T-helper 2 cell treated with Interferon-gamma antibody and Interleukin-4, amounts not matched to agents 5 μg/mL and 100 μg/mL, for 36 hours (primary cell): ENCODE measurements at regions not wholly inside any gene's neighbourhood (a gene's known extent, or its start where the extent isn't known, plus 50 kb on each side); places are given as distances from the start of the nearest gene placed in this dataset.

Source experiments
- DNase-seq: peaks from one replicate; pipeline ENCODE4 v3.0.0; 2021; ENCODE audit warnings: low spot score
- H3K27ac Mint-ChIP-seq: one replicate; pipeline ENCODE4 v1.8.0; 2021; ENCODE audit warnings: mild to moderate bottlenecking, mixed read lengths
- H3K27me3 Mint-ChIP-seq: one replicate; pipeline ENCODE4 v1.8.0; 2021; ENCODE audit warnings: low read depth, mixed read lengths
- H3K36me3 Mint-ChIP-seq: one replicate; pipeline ENCODE4 v1.8.0; 2021; ENCODE audit warnings: low read depth, mixed read lengths
- H3K4me1 Mint-ChIP-seq: one replicate; pipeline ENCODE4 v1.8.0; 2021; ENCODE audit warnings: low read depth, mixed read lengths
- H3K4me3 Mint-ChIP-seq: one replicate; pipeline ENCODE4 v1.8.0; 2022; ENCODE audit warnings: mild to moderate bottlenecking, moderate library complexity, mixed read lengths
- H3K9me3 Mint-ChIP-seq: one replicate; pipeline ENCODE4 v1.8.0; 2021; ENCODE audit warnings: mixed read lengths

DNA sequence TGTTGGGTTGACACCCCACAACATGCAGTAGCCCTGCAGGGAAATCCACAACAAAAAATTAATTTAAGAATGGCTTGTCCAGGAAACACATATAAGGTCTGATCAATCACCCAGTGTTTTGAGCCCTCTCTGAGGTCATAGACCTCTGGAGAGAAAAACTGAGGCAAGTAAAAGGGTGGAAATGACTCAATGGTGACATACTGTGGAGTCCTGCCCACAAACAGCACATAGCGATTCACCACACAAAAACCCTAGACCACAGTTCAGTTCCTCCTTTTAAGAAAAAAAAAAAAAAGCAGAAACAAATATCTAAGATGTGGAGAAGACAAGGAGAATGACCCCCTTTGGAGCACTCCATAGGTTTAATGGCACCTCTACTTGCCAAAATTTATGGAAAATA is 2691.0 kb downstream of the PCDH7 start:
- no peak overlapping the region for H3K4me3 Mint-ChIP-seq
- H3K27ac Mint-ChIP-seq, result no peak overlapping the region
- no peaks in the 10 kb centered on the region for H3K36me3 Mint-ChIP-seq
- H3K9me3 Mint-ChIP-seq, result peaks cover 46% of the 10 kb centered on the region
- no peaks in the 10 kb centered on the region for H3K4me1 Mint-ChIP-seq
- no peaks in the 10 kb centered on the region for H3K27me3 Mint-ChIP-seq
- no peak for DNase-seq

GRCh38 chr4:33421887-33422286 is 2701.7 kb downstream of the PCDH7 start:
- no peaks in the 10 kb centered on the region for H3K4me1 Mint-ChIP-seq
- no peaks in the 10 kb centered on the region for H3K27me3 Mint-ChIP-seq
- H3K9me3 Mint-ChIP-seq, result peaks cover 45% of the 10 kb centered on the region
- no peak overlapping the region for H3K4me3 Mint-ChIP-seq
- H3K27ac Mint-ChIP-seq, result no peak overlapping the region
- DNase-seq, result no peak
- H3K36me3 Mint-ChIP-seq, result no peaks in the 10 kb centered on the region

- H3K27ac Mint-ChIP-seq, result no peak overlapping the region
- peaks cover 44% of the 10 kb centered on the region for H3K9me3 Mint-ChIP-seq
- H3K4me1 Mint-ChIP-seq, result no peaks in the 10 kb centered on the region
- H3K27me3 Mint-ChIP-seq, result no peaks in the 10 kb centered on the region
- DNase-seq, result no peak
- no peak overlapping the region for H3K4me3 Mint-ChIP-seq
- H3K36me3 Mint-ChIP-seq, result no peaks in the 10 kb centered on the region
Observed at GRCh38 chr4:33422656-33423055, 2702.5 kb downstream of the PCDH7 start.

GRCh38 chr4:33425936-33426335 is 2705.8 kb downstream of the PCDH7 start:
- no peak for DNase-seq
- Mint-ChIP-seq H3K36me3 (no peaks in the 10 kb centered on the region), H3K27ac (no peak overlapping the region), H3K9me3 (peaks cover 30% of the 10 kb centered on the region), H3K4me3 (no peak overlapping the region), H3K4me1 (no peaks in the 10 kb centered on the region), H3K27me3 (no peaks in the 10 kb centered on the region)

DNA sequence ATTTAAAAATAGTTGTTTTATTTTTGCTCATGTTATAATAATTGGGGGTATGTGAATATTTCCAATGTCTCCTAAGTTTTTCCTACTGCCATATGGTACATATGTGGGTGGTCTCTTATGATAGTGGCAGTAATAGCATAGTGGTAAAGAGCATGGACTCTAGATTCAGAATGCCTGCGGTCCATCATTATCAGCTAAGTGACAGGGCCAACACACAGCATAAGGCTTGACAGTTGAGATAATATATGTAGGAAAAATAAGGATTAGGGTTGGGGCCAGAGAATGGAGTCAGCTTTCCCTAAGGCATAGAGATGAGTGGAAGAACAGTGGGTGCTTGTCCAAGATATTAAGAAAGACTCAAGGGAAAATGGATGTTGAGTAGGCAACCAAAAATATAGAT is 2707.5 kb downstream of the PCDH7 start:
- H3K4me3 Mint-ChIP-seq, result no peak overlapping the region
- no peaks in the 10 kb centered on the region for H3K36me3 Mint-ChIP-seq
- DNase-seq, result no peak
- H3K27me3 Mint-ChIP-seq, result no peaks in the 10 kb centered on the region
- peaks cover 25% of the 10 kb centered on the region for H3K9me3 Mint-ChIP-seq
- H3K4me1 Mint-ChIP-seq, result no peaks in the 10 kb centered on the region
- no peak overlapping the region for H3K27ac Mint-ChIP-seq

GRCh38 chr4:33429971-33430370 is 2709.8 kb downstream of the PCDH7 start:
- no peaks in the 10 kb centered on the region for H3K4me1 Mint-ChIP-seq
- no peak overlapping the region for H3K27ac Mint-ChIP-seq
- H3K27me3 Mint-ChIP-seq, result no peaks in the 10 kb centered on the region
- H3K36me3 Mint-ChIP-seq, result no peaks in the 10 kb centered on the region
- no peak overlapping the region for H3K4me3 Mint-ChIP-seq
- H3K9me3 Mint-ChIP-seq, result peaks cover 21% of the 10 kb centered on the region
- DNase-seq, result no peak

DNA sequence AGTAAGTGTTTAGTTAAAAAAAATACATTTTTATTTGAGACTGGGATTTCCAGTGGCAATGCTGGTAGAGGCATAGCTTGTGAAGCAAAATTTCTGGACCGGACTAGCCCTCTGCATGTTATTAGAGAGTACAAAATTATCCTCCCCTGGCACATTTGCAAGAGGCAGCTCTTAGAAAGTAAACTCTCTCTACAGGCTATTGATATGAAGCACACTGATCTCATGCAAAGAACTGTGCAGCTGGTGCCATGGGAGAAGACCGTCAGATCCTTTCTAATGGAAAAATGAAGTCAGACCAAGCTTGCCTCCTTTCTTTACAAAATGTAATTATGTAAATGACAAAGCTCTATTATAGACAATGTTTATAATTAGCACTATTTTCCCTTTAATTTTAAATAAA is 2717.2 kb downstream of the PCDH7 start:
- Mint-ChIP-seq H3K4me1 (no peaks in the 10 kb centered on the region), H3K27me3 (no peaks in the 10 kb centered on the region), H3K4me3 (no peak overlapping the region), H3K36me3 (no peaks in the 10 kb centered on the region), H3K9me3 (peaks cover 19% of the 10 kb centered on the region), H3K27ac (no peak overlapping the region)
- no peak for DNase-seq

DNA sequence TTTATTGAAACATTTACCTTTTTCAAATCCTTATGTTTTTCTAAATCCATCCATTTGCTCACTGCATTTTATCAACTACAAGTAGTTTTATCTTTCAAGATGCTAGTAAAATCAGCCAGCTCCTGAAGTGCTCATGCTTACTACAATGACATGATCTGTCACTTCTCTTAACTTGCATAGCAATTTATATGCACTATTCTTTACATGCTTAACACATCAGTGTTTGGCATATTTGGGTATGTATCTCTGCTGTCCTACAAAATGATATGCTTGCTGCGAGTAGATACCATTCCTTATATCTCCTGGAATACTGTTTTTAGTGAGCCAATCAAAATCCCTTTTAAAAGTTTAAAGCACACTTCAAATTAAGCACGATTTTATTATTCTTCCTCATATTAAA is 2726.8 kb downstream of the PCDH7 start:
- no peak for DNase-seq
- no peak overlapping the region for H3K27ac Mint-ChIP-seq
- H3K4me1 Mint-ChIP-seq, result no peaks in the 10 kb centered on the region
- H3K4me3 Mint-ChIP-seq, result no peak overlapping the region
- no peaks in the 10 kb centered on the region for H3K36me3 Mint-ChIP-seq
- peaks cover 45% of the 10 kb centered on the region for H3K9me3 Mint-ChIP-seq
- H3K27me3 Mint-ChIP-seq, result no peaks in the 10 kb centered on the region

- no peak overlapping the region for H3K27ac Mint-ChIP-seq
- DNase-seq, result no peak
- no peaks in the 10 kb centered on the region for H3K4me1 Mint-ChIP-seq
- H3K4me3 Mint-ChIP-seq, result no peak overlapping the region
- H3K27me3 Mint-ChIP-seq, result no peaks in the 10 kb centered on the region
- no peaks in the 10 kb centered on the region for H3K36me3 Mint-ChIP-seq
- peaks cover 36% of the 10 kb centered on the region for H3K9me3 Mint-ChIP-seq
Observed at GRCh38 chr4:33448948-33449347, 2728.8 kb downstream of the PCDH7 start.

GRCh38 chr4:33453436-33453835 is 2733.3 kb downstream of the PCDH7 start:
- Mint-ChIP-seq H3K4me1 (no peaks in the 10 kb centered on the region), H3K36me3 (no peaks in the 10 kb centered on the region), H3K27me3 (no peaks in the 10 kb centered on the region), H3K27ac (no peak overlapping the region), H3K9me3 (peaks cover 28% of the 10 kb centered on the region), H3K4me3 (no peak overlapping the region)
- DNase-seq, result no peak

GRCh38 chr4:33453916-33454315 is 2733.7 kb downstream of the PCDH7 start:
- H3K27me3 Mint-ChIP-seq, result no peaks in the 10 kb centered on the region

GRCh38 chr4:33465565-33465964 is 2745.4 kb downstream of the PCDH7 start:
- H3K36me3 Mint-ChIP-seq, result no peaks in the 10 kb centered on the region
- peaks cover 35% of the 10 kb centered on the region for H3K9me3 Mint-ChIP-seq
- H3K4me3 Mint-ChIP-seq, result no peak overlapping the region
- no peaks in the 10 kb centered on the region for H3K27me3 Mint-ChIP-seq
- H3K27ac Mint-ChIP-seq, result no peak overlapping the region
- H3K4me1 Mint-ChIP-seq, result no peaks in the 10 kb centered on the region
- no peak for DNase-seq

More at GRCh38 chr4:33453916-33454315, 2733.7 kb downstream of the PCDH7 start:
- H3K9me3 Mint-ChIP-seq, result peaks cover 28% of the 10 kb centered on the region
- no peak overlapping the region for H3K27ac Mint-ChIP-seq
- H3K36me3 Mint-ChIP-seq, result no peaks in the 10 kb centered on the region
- H3K4me1 Mint-ChIP-seq, result no peaks in the 10 kb centered on the region
- no peak overlapping the region for H3K4me3 Mint-ChIP-seq
- DNase-seq, result no peak

- no peaks in the 10 kb centered on the region for H3K4me1 Mint-ChIP-seq
- H3K36me3 Mint-ChIP-seq, result no peaks in the 10 kb centered on the region
- no peak overlapping the region for H3K27ac Mint-ChIP-seq
- DNase-seq, result no peak
- H3K9me3 Mint-ChIP-seq, result peaks cover 37% of the 10 kb centered on the region
- no peak overlapping the region for H3K4me3 Mint-ChIP-seq
- no peaks in the 10 kb centered on the region for H3K27me3 Mint-ChIP-seq
Observed at GRCh38 chr4:33467291-33467690, 2747.1 kb downstream of the PCDH7 start.

GRCh38 chr4:33470805-33471204 is 2750.6 kb downstream of the PCDH7 start:
- H3K27me3 Mint-ChIP-seq, result no peaks in the 10 kb centered on the region

GRCh38 chr4:33477715-33478114 is 2757.5 kb downstream of the PCDH7 start:
- no peak for DNase-seq
- Mint-ChIP-seq H3K36me3 (no peaks in the 10 kb centered on the region), H3K9me3 (peaks cover 29% of the 10 kb centered on the region), H3K4me3 (no peak overlapping the region), H3K27me3 (no peaks in the 10 kb centered on the region), H3K27ac (no peak overlapping the region), H3K4me1 (no peaks in the 10 kb centered on the region)

More at GRCh38 chr4:33470805-33471204, 2750.6 kb downstream of the PCDH7 start:
- Mint-ChIP-seq H3K36me3 (no peaks in the 10 kb centered on the region), H3K9me3 (peaks cover 41% of the 10 kb centered on the region), H3K27ac (no peak overlapping the region), H3K4me1 (no peaks in the 10 kb centered on the region), H3K4me3 (no peak overlapping the region)
- no peak for DNase-seq
